GM23338 (cell line): ENCODE measurements at regions not wholly inside any gene's neighbourhood (a gene's known extent, or its start where the extent isn't known, plus 50 kb on each side); places are given as distances from the start of the nearest gene placed in this dataset.

Source experiments
- ATAC-seq: fragments of 200-7000 bp; cut with Tn5 transposase; 3 replicates; pipeline ENCODE4 v1.9.1; 2020
- DNase-seq: peaks from one replicate; pipeline ENCODE4 v3.0.0-alpha.2; 2015; ENCODE audit warnings: low spot score
- H2AFZ ChIP-seq: fragments of 200-600 bp; sonication (generic); 2 replicates; pipeline ENCODE4 v1.8.0; 2016; ENCODE audit warnings: antibody characterized with exemption, mild to moderate bottlenecking, moderate library complexity
- H3F3A ChIP-seq: fragments of 200-600 bp; sonication (generic); replicated peaks from 2 replicates; pipeline ENCODE4 v1.8.0; 2017; ENCODE audit warnings: antibody characterized with exemption, mixed run types, low read depth
- H3K27ac ChIP-seq: fragments of 200-600 bp; sonication (generic); 2 replicates; pipeline ENCODE4 v1.6.1; 2016; ENCODE audit warnings: low read depth
- H3K27me3 ChIP-seq: fragments of 200-600 bp; sonication (generic); 2 replicates; pipeline ENCODE4 v1.8.0; 2016; ENCODE audit warnings: mild to moderate bottlenecking, mixed run types, moderate library complexity; ENCODE audit not compliant: insufficient read depth
- H3K36me3 ChIP-seq: fragments of 200-600 bp; sonication (generic); 2 replicates; pipeline ENCODE4 v1.8.0; 2016; ENCODE audit warnings: mild to moderate bottlenecking; ENCODE audit not compliant: insufficient read depth
- H3K4me1 ChIP-seq: fragments of 200-600 bp; sonication (generic); 2 replicates; pipeline ENCODE4 v1.8.0; 2016; ENCODE audit warnings: mild to moderate bottlenecking, moderate library complexity; ENCODE audit not compliant: insufficient read depth
- H3K4me2 ChIP-seq: fragments of 200-600 bp; sonication (generic); 2 replicates; pipeline ENCODE4 v1.7.1; 2017; ENCODE audit warnings: mixed run types
- H3K4me3 ChIP-seq: fragments of 200-600 bp; sonication (generic); 2 replicates; pipeline ENCODE4 v1.6.1; 2016; ENCODE audit warnings: mixed run types
- H3K79me2 ChIP-seq: fragments of 200-600 bp; sonication (generic); replicated peaks from 2 replicates; pipeline ENCODE4 v1.8.0; 2017; ENCODE audit warnings: mild to moderate bottlenecking; ENCODE audit not compliant: insufficient read depth
- H3K9me2 ChIP-seq: fragments of 200-600 bp; sonication (generic); 2 replicates; pipeline ENCODE4 v1.8.0; 2017; ENCODE audit not compliant: insufficient read depth
- H4K20me1 ChIP-seq: fragments of 200-600 bp; sonication (generic); replicated peaks from 2 replicates; pipeline ENCODE4 v1.8.0; 2017; ENCODE audit warnings: mild to moderate bottlenecking; ENCODE audit not compliant: insufficient read depth
- H3K27ac Mint-ChIP-seq: 2 replicates; pipeline ENCODE4 v1.8.0; 2020; ENCODE audit warnings: inconsistent platforms, mild to moderate bottlenecking, moderate library complexity, mixed read lengths
- H3K27me3 Mint-ChIP-seq: 3 replicates; pipeline ENCODE4 v1.8.0; 2022; ENCODE audit warnings: low read depth, mild to moderate bottlenecking, moderate library complexity, mixed read lengths, inconsistent platforms; ENCODE audit not compliant: insufficient read depth, poor library complexity
- H3K36me3 Mint-ChIP-seq: 3 replicates; pipeline ENCODE4 v1.8.0; 2021; ENCODE audit warnings: low read depth, mild to moderate bottlenecking, inconsistent platforms, moderate library complexity, mixed read lengths
- H3K4me1 Mint-ChIP-seq: 3 replicates; pipeline ENCODE4 v1.8.0; 2020; ENCODE audit warnings: mild to moderate bottlenecking, inconsistent platforms, mixed read lengths
- H3K4me3 Mint-ChIP-seq: 3 replicates; pipeline ENCODE4 v1.8.0; 2021; ENCODE audit warnings: moderate library complexity, mild to moderate bottlenecking, inconsistent platforms, mixed read lengths
- H3K9me3 Mint-ChIP-seq: 3 replicates; pipeline ENCODE4 v1.8.0; 2020; ENCODE audit warnings: moderate library complexity, mild to moderate bottlenecking, inconsistent platforms, mixed read lengths
- CREB1 ChIP-seq: fragments of 250-450 bp; sonication (Bioruptor Pico); IDR thresholded peaks from 2 replicates; pipeline ENCODE4 v1.5.0; 2020; ENCODE audit warnings: low read depth, mild to moderate bottlenecking, moderate library complexity
- ETS1 ChIP-seq: IDR thresholded peaks from 2 replicates; pipeline ENCODE4 v1.6.1; 2016; ENCODE audit warnings: antibody characterized with exemption
- EZH2 ChIP-seq: fragments of 200-600 bp; sonication (generic); IDR thresholded peaks from one replicate; pipeline ENCODE4 v1.8.0; 2017; ENCODE audit warnings: antibody characterized with exemption, mild to moderate bottlenecking, low read depth; ENCODE audit not compliant: unreplicated experiment
- EZH2phosphoT487 ChIP-seq: fragments of 200-600 bp; sonication (generic); IDR thresholded peaks from one replicate; pipeline ENCODE4 v1.8.1; 2018; ENCODE audit warnings: antibody characterized with exemption; ENCODE audit not compliant: unreplicated experiment
- JUNB ChIP-seq: IDR thresholded peaks from one replicate; pipeline ENCODE4 v1.6.1; 2016; ENCODE audit warnings: antibody characterized with exemption; ENCODE audit not compliant: unreplicated experiment
- NANOG ChIP-seq: IDR thresholded peaks from 2 replicates; pipeline ENCODE4 v1.6.1; 2016; ENCODE audit warnings: antibody characterized with exemption, borderline replicate concordance
- POLR2AphosphoS5 ChIP-seq: IDR thresholded peaks from 2 replicates; pipeline ENCODE4 v1.6.1; 2016; ENCODE audit warnings: antibody characterized with exemption, low read depth
- REST ChIP-seq: IDR thresholded peaks from one replicate; pipeline ENCODE4 v1.6.1; 2018; ENCODE audit warnings: antibody characterized with exemption; ENCODE audit not compliant: unreplicated experiment
- STAT1 ChIP-seq: IDR thresholded peaks from one replicate; pipeline ENCODE4 v1.6.1; 2016; ENCODE audit warnings: antibody characterized with exemption; ENCODE audit not compliant: unreplicated experiment
- ZNF114 ChIP-seq: fragments of 250-450 bp; sonication (Bioruptor Pico); IDR thresholded peaks from 2 replicates; pipeline ENCODE4 v1.5.0; 2020; ENCODE audit warnings: mild to moderate bottlenecking, moderate library complexity
- ZNF331 ChIP-seq: fragments of 250-450 bp; sonication (Bioruptor Pico); IDR thresholded peaks from 2 replicates; pipeline ENCODE4 v1.5.0; 2020; ENCODE audit warnings: low read depth, mild to moderate bottlenecking, moderate library complexity
- TF ChIP-seq, protein P1 (sequence below): fragments of 250-450 bp; sonication (Bioruptor Pico); IDR thresholded peaks from 2 replicates; pipeline ENCODE4 v1.5.0; 2020; ENCODE audit warnings: mild to moderate bottlenecking, moderate library complexity
- TF ChIP-seq, protein P2 (sequence below), 2 experiments: fragments of 200-600 bp in 1 of 2; sonication (generic) in 1 of 2; conservative IDR thresholded peaks; 2 replicates each; pipeline versions ENCODE4 v1.5.1 to v1.6.1; 2016 to 2017; ENCODE audit warnings: antibody characterized with exemption in 2 of 2, low read depth in 2 of 2, mild to moderate bottlenecking in 2 of 2, moderate library complexity in 1 of 2

DNA sequence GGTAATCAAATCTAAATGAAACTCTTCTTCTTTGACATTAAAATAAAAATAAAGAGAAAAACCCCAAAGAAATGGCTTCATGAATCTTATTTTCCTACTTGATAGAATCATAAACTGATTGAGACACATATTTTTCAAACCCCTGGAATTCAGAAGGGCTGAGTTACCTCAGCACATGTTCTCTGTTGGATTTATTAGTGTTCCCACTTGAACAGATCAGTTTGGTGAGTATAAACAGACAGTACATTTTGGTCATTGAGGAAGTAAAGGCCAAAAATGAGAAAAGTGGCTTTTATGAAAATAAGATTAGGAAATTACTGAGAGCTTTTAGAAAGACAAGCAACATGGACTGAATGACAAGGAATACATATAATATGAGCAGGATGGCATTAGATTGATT is 620.4 kb downstream of the ANKRD50 start:
- no peak overlapping the region for H3K4me3 Mint-ChIP-seq
- H3K27ac ChIP-seq: no peak overlapping the region

More for the DNA sequence above, 620.4 kb downstream of the ANKRD50 start:
- no peak overlapping the region for H3K4me2 ChIP-seq
- H3K79me2 ChIP-seq: no peaks in the 10 kb centered on the region
- H4K20me1 ChIP-seq: no peaks in the 10 kb centered on the region
- DNase-seq: no peak
- no peaks in the 10 kb centered on the region for H3K9me3 Mint-ChIP-seq
- H3K36me3 ChIP-seq: no peaks in the 10 kb centered on the region
- H3K4me3 ChIP-seq: no peak overlapping the region
- no peaks in the 10 kb centered on the region for H3K27me3 Mint-ChIP-seq
- ATAC-seq: no peak
- no peaks in the 10 kb centered on the region for H3K4me1 ChIP-seq
- H2AFZ ChIP-seq: no peak overlapping the region
- H3K4me1 Mint-ChIP-seq: peaks cover 6% of the 10 kb centered on the region; the same call in 2 of the 3 replicates
- TF ChIP-seq STAT1 (no peak), ZNF331 (no peak), JUNB (no peak), REST (no peak), NANOG (no peak), EZH2phosphoT487 (no peak), EZH2 (no peak), CREB1 (CRISPR knock-in tag) (no peak), ZNF114 (CRISPR knock-in tag) (no peak), POLR2AphosphoS5 (no peak), ETS1 (no peak)
- TF ChIP-seq, protein P1, sequence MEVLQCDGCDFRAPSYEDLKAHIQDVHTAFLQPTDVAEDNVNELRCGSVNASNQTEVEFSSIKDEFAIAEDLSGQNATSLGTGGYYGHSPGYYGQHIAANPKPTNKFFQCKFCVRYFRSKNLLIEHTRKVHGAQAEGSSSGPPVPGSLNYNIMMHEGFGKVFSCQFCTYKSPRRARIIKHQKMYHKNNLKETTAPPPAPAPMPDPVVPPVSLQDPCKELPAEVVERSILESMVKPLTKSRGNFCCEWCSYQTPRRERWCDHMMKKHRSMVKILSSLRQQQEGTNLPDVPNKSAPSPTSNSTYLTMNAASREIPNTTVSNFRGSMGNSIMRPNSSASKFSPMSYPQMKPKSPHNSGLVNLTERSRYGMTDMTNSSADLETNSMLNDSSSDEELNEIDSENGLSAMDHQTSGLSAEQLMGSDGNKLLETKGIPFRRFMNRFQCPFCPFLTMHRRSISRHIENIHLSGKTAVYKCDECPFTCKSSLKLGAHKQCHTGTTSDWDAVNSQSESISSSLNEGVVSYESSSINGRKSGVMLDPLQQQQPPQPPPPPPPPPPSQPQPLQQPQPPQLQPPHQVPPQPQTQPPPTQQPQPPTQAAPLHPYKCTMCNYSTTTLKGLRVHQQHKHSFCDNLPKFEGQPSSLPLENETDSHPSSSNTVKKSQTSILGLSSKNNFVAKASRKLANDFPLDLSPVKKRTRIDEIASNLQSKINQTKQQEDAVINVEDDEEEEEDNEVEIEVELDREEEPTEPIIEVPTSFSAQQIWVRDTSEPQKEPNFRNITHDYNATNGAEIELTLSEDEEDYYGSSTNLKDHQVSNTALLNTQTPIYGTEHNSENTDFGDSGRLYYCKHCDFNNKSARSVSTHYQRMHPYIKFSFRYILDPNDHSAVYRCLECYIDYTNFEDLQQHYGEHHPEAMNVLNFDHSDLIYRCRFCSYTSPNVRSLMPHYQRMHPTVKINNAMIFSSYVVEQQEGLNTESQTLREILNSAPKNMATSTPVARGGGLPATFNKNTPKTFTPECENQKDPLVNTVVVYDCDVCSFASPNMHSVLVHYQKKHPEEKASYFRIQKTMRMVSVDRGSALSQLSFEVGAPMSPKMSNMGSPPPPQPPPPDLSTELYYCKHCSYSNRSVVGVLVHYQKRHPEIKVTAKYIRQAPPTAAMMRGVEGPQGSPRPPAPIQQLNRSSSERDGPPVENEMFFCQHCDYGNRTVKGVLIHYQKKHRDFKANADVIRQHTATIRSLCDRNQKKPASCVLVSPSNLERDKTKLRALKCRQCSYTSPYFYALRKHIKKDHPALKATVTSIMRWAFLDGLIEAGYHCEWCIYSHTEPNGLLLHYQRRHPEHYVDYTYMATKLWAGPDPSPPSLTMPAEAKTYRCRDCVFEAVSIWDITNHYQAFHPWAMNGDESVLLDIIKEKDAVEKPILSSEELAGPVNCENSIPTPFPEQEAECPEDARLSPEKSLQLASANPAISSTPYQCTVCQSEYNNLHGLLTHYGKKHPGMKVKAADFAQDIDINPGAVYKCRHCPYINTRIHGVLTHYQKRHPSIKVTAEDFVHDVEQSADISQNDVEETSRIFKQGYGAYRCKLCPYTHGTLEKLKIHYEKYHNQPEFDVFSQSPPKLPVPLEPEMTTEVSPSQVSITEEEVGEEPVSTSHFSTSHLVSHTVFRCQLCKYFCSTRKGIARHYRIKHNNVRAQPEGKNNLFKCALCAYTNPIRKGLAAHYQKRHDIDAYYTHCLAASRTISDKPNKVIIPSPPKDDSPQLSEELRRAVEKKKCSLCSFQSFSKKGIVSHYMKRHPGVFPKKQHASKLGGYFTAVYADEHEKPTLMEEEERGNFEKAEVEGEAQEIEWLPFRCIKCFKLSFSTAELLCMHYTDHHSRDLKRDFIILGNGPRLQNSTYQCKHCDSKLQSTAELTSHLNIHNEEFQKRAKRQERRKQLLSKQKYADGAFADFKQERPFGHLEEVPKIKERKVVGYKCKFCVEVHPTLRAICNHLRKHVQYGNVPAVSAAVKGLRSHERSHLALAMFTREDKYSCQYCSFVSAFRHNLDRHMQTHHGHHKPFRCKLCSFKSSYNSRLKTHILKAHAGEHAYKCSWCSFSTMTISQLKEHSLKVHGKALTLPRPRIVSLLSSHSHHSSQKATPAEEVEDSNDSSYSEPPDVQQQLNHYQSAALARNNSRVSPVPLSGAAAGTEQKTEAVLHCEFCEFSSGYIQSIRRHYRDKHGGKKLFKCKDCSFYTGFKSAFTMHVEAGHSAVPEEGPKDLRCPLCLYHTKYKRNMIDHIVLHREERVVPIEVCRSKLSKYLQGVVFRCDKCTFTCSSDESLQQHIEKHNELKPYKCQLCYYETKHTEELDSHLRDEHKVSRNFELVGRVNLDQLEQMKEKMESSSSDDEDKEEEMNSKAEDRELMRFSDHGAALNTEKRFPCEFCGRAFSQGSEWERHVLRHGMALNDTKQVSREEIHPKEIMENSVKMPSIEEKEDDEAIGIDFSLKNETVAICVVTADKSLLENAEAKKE (CRISPR knock-in tag): no peak
- TF ChIP-seq, protein P2, sequence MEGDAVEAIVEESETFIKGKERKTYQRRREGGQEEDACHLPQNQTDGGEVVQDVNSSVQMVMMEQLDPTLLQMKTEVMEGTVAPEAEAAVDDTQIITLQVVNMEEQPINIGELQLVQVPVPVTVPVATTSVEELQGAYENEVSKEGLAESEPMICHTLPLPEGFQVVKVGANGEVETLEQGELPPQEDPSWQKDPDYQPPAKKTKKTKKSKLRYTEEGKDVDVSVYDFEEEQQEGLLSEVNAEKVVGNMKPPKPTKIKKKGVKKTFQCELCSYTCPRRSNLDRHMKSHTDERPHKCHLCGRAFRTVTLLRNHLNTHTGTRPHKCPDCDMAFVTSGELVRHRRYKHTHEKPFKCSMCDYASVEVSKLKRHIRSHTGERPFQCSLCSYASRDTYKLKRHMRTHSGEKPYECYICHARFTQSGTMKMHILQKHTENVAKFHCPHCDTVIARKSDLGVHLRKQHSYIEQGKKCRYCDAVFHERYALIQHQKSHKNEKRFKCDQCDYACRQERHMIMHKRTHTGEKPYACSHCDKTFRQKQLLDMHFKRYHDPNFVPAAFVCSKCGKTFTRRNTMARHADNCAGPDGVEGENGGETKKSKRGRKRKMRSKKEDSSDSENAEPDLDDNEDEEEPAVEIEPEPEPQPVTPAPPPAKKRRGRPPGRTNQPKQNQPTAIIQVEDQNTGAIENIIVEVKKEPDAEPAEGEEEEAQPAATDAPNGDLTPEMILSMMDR (conservative IDR thresholded peaks at IDR 0.05; ENCODE audit: low read depth in 2 of 2): no peak
- no peaks in the 10 kb centered on the region for H3K36me3 Mint-ChIP-seq
- H3K27me3 ChIP-seq: no peaks in the 10 kb centered on the region
- no peak overlapping the region for H3K27ac Mint-ChIP-seq
- no peaks in the 10 kb centered on the region for H3K9me2 ChIP-seq
- no peaks in the 10 kb centered on the region for H3F3A ChIP-seq
